GM12873 (cell line): ENCODE measurements at regions not wholly inside any gene's neighbourhood (a gene's known extent, or its start where the extent isn't known, plus 50 kb on each side); places are given as distances from the start of the nearest gene placed in this dataset.

Source experiments
- CTCF ChIP-seq: IDR thresholded peaks from 2 replicates; pipeline ENCODE4 v1.5.1; 2012; ENCODE audit warnings: low read depth, mild to moderate bottlenecking, moderate library complexity, low read length, control low read depth; ENCODE audit not compliant: insufficient read depth; ENCODE audit errors: missing control alignments

- TF ChIP-seq CTCF, result no peak
Observed at GRCh38 chr12:33721561-33721960, 281.9 kb upstream of the SYT10 start.

- no peak for TF ChIP-seq CTCF
Observed at GRCh38 chr12:33724867-33725266, 285.2 kb upstream of the SYT10 start.

- TF ChIP-seq CTCF, result no peak
Observed at GRCh38 chr12:33734871-33735270, 287.4 kb upstream of the ALG10 start.

- no peak for TF ChIP-seq CTCF
Observed at GRCh38 chr12:33752854-33753253, 269.4 kb upstream of the ALG10 start.

GRCh38 chr12:33757701-33758100, 264.6 kb upstream of the ALG10 start:
- TF ChIP-seq CTCF, result no peak

- no peak for TF ChIP-seq CTCF
Observed at GRCh38 chr12:33759279-33759678, 263.0 kb upstream of the ALG10 start.

GRCh38 chr12:33763331-33763730, 259.0 kb upstream of the ALG10 start:
- no peak for TF ChIP-seq CTCF
